Anterior cingulate cortex (tissue), 58 donors: ENCODE measurements at regions not wholly inside any gene's neighbourhood (a gene's known extent, or its start where the extent isn't known, plus 50 kb on each side); places are given as distances from the start of the nearest gene placed in this dataset.
"Not testable (repeated sequence)": the region's sequence is repeated elsewhere in the genome, so short reads cannot be mapped to it uniquely, and the experiment has no call there.

Experiments
- DNase-seq, 58 donors: peaks; one replicate each; lab custom pipeline; 2025; lab: John Stamatoyannopoulos, UW

GRCh38 chr18:59056706-59057492 is 82.8 kb upstream of the SEC11C start:
- peak in 53 of 58 donors; percentile 4 to 87 (median 56) for DNase-seq

- DNase-seq: no peak
Observed at GRCh38 chr18:59057493-59057795, 82.2 kb upstream of the SEC11C start.

- DNase-seq: peak in 32 of 58 donors; percentile 8 to 75 (median 26)
Observed at GRCh38 chr18:59057969-59058368, 81.7 kb upstream of the SEC11C start.

GRCh38 chr18:59059140-59059539 is 80.5 kb upstream of the SEC11C start:
- no peak for DNase-seq

- no peak for DNase-seq
Observed at GRCh38 chr18:59060551-59060950, 79.1 kb upstream of the SEC11C start.

- DNase-seq: no peak
Observed at GRCh38 chr18:59061914-59062642, 77.6 kb upstream of the SEC11C start.

GRCh38 chr18:59062643-59063006 is 77.1 kb upstream of the SEC11C start:
- DNase-seq: no peak

- no peak for DNase-seq
Observed at GRCh38 chr18:59063300-59063906, 76.3 kb upstream of the SEC11C start.

- DNase-seq: no peak
Observed at GRCh38 chr18:59063912-59064311, 75.8 kb upstream of the SEC11C start.

- DNase-seq: no peak
Observed at GRCh38 chr18:59065684-59066083, 74.0 kb upstream of the SEC11C start.

- DNase-seq: peak in 7 of 58 donors; percentile 3 to 51 (median 12)
Observed at GRCh38 chr18:59067873-59068272, 71.8 kb upstream of the SEC11C start.

- no peak for DNase-seq
Observed at GRCh38 chr18:59068276-59069071, 71.2 kb upstream of the SEC11C start.

GRCh38 chr18:59070181-59070912 is 69.3 kb upstream of the SEC11C start:
- peak in 57 of 58 donors; percentile 6 to 92 (median 67) for DNase-seq

- DNase-seq: no peak
Observed at GRCh38 chr18:59072727-59073421, 66.8 kb upstream of the SEC11C start.

- no peak for DNase-seq
Observed at GRCh38 chr18:59075923-59076322, 63.8 kb upstream of the SEC11C start.

- no peak for DNase-seq
Observed at GRCh38 chr18:59079264-59079663, 60.4 kb upstream of the SEC11C start.

GRCh38 chr18:59079687-59080501 is 59.8 kb upstream of the SEC11C start:
- DNase-seq: not testable (repeated sequence)

- DNase-seq: peak in 2 of 58 donors; percentile 1 to 41
Observed at GRCh38 chr18:59083136-59083818, 56.4 kb upstream of the SEC11C start.
